Aorta (tissue), 5 donors: ENCODE measurements at regions not wholly inside any gene's neighbourhood (a gene's known extent, or its start where the extent isn't known, plus 50 kb on each side); places are given as distances from the start of the nearest gene placed in this dataset.
"Not testable (repeated sequence)": the region's sequence is repeated elsewhere in the genome, so short reads cannot be mapped to it uniquely, and the experiment has no call there.

Source experiments
- ATAC-seq: fragments of 200-7000 bp; cut with Tn5 transposase; one replicate; pipeline ENCODE4 v1.9.1; 2022; ENCODE audit warnings: moderate library complexity; ENCODE audit not compliant: low FRiP score
- DNase-seq, 2 donors: peaks; one replicate each; pipeline ENCODE4 v3.0.0-alpha.2; 2020
- H3K27ac ChIP-seq, 2 donors: one replicate each; pipeline ENCODE4 v1.5.1; 2013; ENCODE audit warnings: low read length in 2 of 2, mild to moderate bottlenecking in 2 of 2, moderate library complexity in 2 of 2, control low read depth in 1 of 2, inconsistent platforms in 1 of 2, low read depth in 1 of 2
- H3K27me3 ChIP-seq, 2 donors: one replicate each; pipeline ENCODE4 v1.6.1; 2013; ENCODE audit warnings: control low read depth in 1 of 2, low read length in 1 of 2, mild to moderate bottlenecking in 1 of 2, moderate library complexity in 1 of 2; ENCODE audit not compliant: insufficient read depth in 2 of 2, control insufficient read depth in 1 of 2
- H3K36me3 ChIP-seq, 2 donors: one replicate each; pipeline ENCODE4 v1.6.1; 2013; ENCODE audit warnings: control low read depth in 1 of 2, low read length in 1 of 2, mild to moderate bottlenecking in 1 of 2; ENCODE audit not compliant: insufficient read depth in 2 of 2, control insufficient read depth in 1 of 2
- H3K4me1 ChIP-seq, 2 donors: one replicate each; pipeline ENCODE4 v1.6.1; 2013; ENCODE audit warnings: low read length in 2 of 2, control low read depth in 1 of 2, mild to moderate bottlenecking in 1 of 2, moderate library complexity in 1 of 2; ENCODE audit not compliant: insufficient read depth in 2 of 2, control insufficient read depth in 1 of 2
- H3K4me3 ChIP-seq, 2 donors: one replicate each; pipeline ENCODE4 v1.5.1; 2013; ENCODE audit warnings: low read length in 2 of 2, control low read depth in 1 of 2, mild to moderate bottlenecking in 1 of 2
- H3K9me3 ChIP-seq: one replicate; pipeline ENCODE4 v1.6.1; 2013; ENCODE audit warnings: mild to moderate bottlenecking, low read length; ENCODE audit not compliant: control insufficient read depth
- WGBS, 2 donors: extraction: QIAGEN DNeasy Blood & Tissue Kit; methylation state at CpG; one replicate each; pipeline ENCODE4 v1.1.7; 2013; 5-methylcytosine and 5-hydroxymethylcytosine counted together
- intact Hi-C, 2 donors: fragments of 100-400 bp; cut with DNase I; formaldehyde crosslinking; loops; one replicate each; pipeline versions ENCODE4 v1.14.2 to v1.15.0; 2022
- donor health status: healthy with polysubstance abuse.
- donor health status: Bipolar disorder and iron deficiency.
- donor health status: DM: no; HTN: no; CAD: no.
- donor health status: DM: no; HTN: no; CAD: no.
- donor health status: DM: yes; HTN: yes; CAD: no.

DNA sequence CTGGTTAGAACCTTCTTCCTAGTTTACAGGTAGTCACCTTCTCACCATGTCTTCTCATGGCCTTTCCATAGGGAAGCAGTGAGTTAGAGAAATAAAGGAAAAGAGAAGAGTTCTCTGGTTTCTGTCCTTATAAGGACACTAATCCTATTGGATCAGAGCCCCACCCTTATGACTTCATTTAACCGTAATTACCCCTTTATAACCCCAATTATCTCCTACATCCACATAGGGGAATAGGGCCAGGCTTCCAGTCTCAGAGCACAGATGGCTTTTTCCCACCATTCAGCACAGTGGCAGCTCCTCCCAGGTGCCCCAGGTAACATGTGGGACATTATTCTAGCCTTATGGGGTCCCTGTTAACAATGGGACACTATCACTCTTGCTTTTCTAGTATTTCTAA is 602.9 kb downstream of the RPIA start:
- H3K9me3 ChIP-seq, intact Hi-C loops, H3K27ac ChIP-seq, H3K27me3 ChIP-seq, ATAC-seq, H3K4me1 ChIP-seq, DNase-seq, H3K4me3 ChIP-seq, H3K36me3 ChIP-seq: not testable (repeated sequence)
- WGBS, 2 donors: no CpG with 5 or more reads among the region's 1 CpG

DNA sequence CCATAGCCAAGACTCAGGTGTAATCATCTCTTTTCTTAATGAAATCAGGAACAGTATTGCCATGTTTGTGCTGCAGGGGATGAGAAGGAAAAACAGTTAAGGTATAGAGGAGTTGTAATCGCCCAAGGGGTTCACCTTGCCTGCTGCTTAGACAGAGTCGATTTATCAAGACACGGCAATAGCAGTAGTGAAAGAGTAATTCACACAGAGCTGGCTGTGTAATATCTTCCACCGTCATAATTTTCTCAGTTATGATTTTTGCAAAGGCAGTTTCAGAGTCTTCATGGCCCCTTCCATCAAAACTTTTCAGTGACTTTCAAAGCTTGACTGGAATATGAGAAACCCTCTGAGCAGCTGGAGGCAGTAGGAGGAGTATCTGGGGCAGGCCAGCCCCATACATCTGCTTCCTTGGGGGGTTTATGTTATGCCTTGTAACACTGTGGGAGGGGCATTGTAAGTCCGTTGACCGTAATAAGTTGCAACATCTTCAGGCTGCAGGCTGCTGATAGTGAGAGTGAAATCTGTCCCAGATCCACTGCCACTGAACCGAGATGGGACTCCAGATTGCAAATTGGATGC is 605.4 kb downstream of the RPIA start:
- intact Hi-C loops: not testable (repeated sequence)

DNA sequence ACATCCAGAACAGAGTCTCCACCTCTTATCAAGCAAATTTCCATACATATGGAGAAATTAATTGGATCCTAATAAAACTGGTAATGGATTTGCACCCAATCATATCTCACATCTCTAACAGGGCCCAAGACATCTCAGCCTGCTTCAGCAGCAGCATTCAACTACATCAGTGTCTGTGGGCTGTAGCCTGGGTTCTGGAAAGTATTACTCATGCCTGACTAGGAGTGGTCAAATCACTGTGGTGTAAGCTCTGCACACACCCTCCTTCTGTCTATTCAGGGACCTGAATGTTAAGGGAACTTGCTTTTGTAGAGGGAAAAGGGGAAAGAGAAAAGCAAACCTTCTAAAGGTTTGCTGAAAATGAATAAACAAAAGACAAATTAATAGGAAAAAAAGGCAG is 607.7 kb downstream of the RPIA start:
- H3K9me3 ChIP-seq, H3K27ac ChIP-seq, H3K4me1 ChIP-seq, DNase-seq, intact Hi-C loops, H3K36me3 ChIP-seq, ATAC-seq, H3K27me3 ChIP-seq, H3K4me3 ChIP-seq: not testable (repeated sequence)

More for the DNA sequence above, 605.4 kb downstream of the RPIA start:
- ATAC-seq, H3K27me3 ChIP-seq, H3K4me3 ChIP-seq, H3K36me3 ChIP-seq, DNase-seq, H3K4me1 ChIP-seq, H3K9me3 ChIP-seq, H3K27ac ChIP-seq: not testable (repeated sequence)
- 76 to 100% methylated on average over 1 of the region's 7 CpGs for WGBS, 2 donors

DNA sequence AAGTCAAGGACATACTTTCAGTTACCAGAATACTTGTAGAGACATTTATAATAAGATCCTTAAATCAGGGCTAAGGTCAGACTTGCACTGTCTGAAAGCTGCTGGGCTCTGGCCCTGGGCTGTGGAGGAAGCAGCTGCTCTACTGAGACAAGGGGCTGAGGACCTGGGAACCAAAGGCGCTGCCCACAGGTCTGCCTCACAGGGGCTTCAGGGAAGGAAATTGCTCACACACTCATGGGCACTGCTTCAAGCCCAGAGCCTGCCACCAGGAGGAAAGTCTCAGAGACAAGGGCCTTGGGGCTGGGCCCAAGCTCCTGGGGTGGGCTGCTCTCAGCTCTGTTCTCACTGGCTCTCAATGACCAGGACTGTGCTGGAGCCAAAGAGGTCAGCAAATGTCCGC is 614.1 kb downstream of the RPIA start:
- 76 to 93% methylated on average over 1 of the region's 2 CpGs for WGBS, 2 donors
- peak; percentile 15 for ATAC-seq
- H3K27ac ChIP-seq, H3K4me1 ChIP-seq, intact Hi-C loops, H3K4me3 ChIP-seq, H3K9me3 ChIP-seq, DNase-seq, H3K27me3 ChIP-seq, H3K36me3 ChIP-seq: not testable (repeated sequence)

DNA sequence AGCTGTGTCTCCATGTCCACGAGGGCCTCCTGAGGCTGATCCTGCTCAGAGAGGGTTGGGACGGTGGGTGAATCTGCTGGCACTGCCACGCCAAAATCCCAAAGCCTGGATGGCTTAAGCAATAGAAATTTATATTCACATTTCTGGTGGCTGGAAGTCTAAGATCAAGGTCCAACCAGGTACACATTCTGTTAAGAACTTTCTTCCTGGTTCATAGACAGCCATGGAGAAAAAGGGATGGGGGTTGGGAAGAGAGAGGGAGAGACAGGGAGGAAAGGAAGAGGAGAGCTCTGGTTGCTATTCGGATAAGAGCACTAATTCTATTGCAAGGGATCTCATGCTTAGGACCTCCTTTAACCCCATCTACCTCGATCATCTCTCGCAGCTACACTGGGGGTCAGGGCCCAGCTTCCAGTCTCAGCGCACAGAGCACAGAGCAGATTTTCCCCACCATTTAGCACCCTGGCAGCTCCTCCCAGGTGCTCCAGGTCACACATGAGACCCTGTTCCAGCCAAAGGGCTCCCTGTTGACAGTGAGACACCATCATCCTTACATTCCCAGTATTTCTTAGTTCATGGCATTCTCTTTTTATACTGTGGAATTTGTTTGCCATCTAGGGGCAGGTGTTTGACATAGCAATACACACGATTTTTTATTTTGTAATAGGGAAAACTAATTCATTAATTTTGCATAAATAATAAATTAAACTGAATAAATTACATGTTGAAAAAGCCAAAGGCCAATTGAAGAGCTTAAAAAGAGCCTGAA is 615.6 kb downstream of the RPIA start:
- H3K4me3 ChIP-seq, H3K4me1 ChIP-seq, H3K27me3 ChIP-seq, ATAC-seq, H3K27ac ChIP-seq, intact Hi-C loops, DNase-seq, H3K9me3 ChIP-seq, H3K36me3 ChIP-seq: not testable (repeated sequence)
- WGBS, 2 donors: 73 to 89% methylated on average over 1 to 4 of the region's 8 CpGs

DNA sequence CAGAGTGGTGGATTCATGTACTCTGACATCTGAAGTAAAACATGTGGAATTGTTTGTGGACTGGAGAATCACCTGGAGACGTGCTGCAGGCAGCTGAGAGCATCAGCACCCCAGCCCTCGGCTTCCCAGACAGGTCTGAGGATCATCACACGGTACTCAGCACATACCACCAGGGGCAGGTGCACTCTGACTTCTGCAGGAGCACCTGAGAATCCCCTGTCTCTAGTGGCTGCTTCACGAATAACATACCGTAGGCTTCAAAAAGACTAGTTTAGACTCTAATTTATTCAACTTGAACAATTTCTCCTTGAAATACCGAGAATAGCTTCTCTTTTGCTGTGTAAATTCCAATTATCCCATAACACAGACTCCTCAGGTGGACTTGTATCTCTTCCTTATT is 627.5 kb downstream of the RPIA start:
- DNase-seq, H3K4me3 ChIP-seq: not testable (repeated sequence)
- WGBS, 2 donors: no CpG with 5 or more reads among the region's 6 CpGs

DNA sequence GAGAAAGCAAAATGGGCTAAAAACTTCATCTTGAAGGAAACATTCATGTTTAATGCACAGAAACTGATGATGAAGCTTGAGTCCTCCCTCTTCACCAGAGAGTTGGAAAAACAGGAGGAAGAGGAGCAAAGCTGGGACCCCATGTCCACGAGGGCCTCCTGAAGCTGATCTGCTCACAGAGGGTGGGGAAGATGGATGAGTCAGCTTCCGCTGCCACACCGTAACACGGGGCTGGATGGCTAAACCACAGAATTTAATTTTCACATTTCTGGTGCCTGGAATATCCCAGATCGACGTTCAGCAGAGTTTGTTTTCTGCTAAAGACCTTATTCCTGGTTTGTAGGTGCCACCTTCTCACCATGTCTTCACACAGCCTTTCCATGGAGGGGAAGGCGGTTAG is 634.4 kb downstream of the RPIA start:
- intact Hi-C loops, ATAC-seq, H3K4me3 ChIP-seq, H3K27me3 ChIP-seq, DNase-seq, H3K4me1 ChIP-seq, H3K9me3 ChIP-seq, H3K36me3 ChIP-seq, H3K27ac ChIP-seq: not testable (repeated sequence)
- WGBS, 2 donors: 30 to 61% methylated on average over 1 to 2 of the region's 7 CpGs

More for the DNA sequence above, 627.5 kb downstream of the RPIA start:
- H3K36me3 ChIP-seq, H3K9me3 ChIP-seq, ATAC-seq, H3K27me3 ChIP-seq, intact Hi-C loops, H3K27ac ChIP-seq, H3K4me1 ChIP-seq: not testable (repeated sequence)

DNA sequence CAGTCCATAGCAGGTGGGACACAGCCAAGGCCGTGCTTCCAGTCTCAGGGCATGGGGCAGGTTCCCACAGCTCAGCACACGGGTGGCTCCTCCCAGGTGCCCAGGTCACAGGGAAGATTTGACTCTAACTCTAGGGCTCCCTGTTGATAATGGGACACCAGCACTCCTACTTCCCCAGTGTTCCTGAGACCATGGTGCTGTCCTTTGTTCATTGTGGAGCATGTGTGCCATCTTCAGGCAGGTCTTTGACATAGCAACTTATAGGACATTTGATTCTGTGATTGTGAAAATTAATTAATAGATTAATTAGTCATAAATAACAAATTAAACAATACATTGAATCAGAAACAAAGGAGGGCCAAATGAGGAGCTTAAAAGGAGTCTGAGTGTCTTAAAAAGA is 635.0 kb downstream of the RPIA start:
- H3K4me1 ChIP-seq, DNase-seq, H3K36me3 ChIP-seq, ATAC-seq, intact Hi-C loops, H3K4me3 ChIP-seq, H3K27me3 ChIP-seq, H3K9me3 ChIP-seq, H3K27ac ChIP-seq: not testable (repeated sequence)
- WGBS, 2 donors: no CpG with 5 or more reads among the region's 2 CpGs

DNA sequence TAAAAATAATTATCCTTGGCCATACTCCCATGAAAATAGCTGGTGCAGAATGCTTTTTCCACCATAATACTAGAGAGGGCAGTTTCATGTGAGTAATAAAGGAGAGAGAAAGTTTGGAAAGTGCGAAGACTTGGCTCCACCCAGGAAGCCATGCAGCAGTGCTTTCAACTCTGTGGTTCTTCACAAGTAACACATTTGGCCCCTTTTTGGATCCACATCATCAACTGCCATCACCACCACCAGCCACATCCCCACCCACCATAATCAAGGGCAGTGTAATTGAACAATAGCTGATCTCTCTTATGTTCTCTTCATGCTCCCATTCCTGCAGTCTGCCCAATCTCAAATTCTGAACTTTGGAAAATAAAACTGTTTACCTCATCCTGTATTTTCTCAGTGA is 637.3 kb downstream of the RPIA start:
- intact Hi-C loops, H3K27me3 ChIP-seq, H3K4me1 ChIP-seq, DNase-seq, H3K9me3 ChIP-seq, H3K36me3 ChIP-seq, H3K27ac ChIP-seq, ATAC-seq, H3K4me3 ChIP-seq: not testable (repeated sequence)
- WGBS, 2 donors: no CpG with 5 or more reads among the region's 1 CpG
